ENCODE measurements at regions not wholly inside any gene's neighbourhood (a gene's known extent, or its start where the extent isn't known, plus 50 kb on each side); places are given as distances from the start of the nearest gene placed in this dataset.

- no peak for TF ChIP-seq ZNF274 (IDR thresholded peaks at IDR 0.05; ENCODE audit: low read depth, low read length)
- no peak for TF ChIP-seq YY1 (IDR thresholded peaks at IDR 0.05; ENCODE audit: insufficient read depth, insufficient read length)
Observed at GRCh38 chr6:104612541-104612940, 247.2 kb downstream of the HACE1 start.
